CD8-positive, alpha-beta memory T cell (primary cell): ENCODE measurements at regions not wholly inside any gene's neighbourhood (a gene's known extent, or its start where the extent isn't known, plus 50 kb on each side); places are given as distances from the start of the nearest gene placed in this dataset.

ENCODE experiments used
- CTCF ChIA-PET: fragments of 350-600 bp; sonication (Branson Sonifier 250); formaldehyde crosslinking; loops from one replicate; lab custom pipeline; 2021; ENCODE audit warnings: antibody characterized with exemption; lab: Charles Lee
- POLR2A ChIA-PET: fragments of 350-600 bp; sonication (Branson Sonifier 250); formaldehyde crosslinking; loops from one replicate; lab custom pipeline; 2021; ENCODE audit warnings: antibody characterized with exemption; lab: Charles Lee
- DNase-seq, 5 donors: peaks; one replicate each; pipeline versions ENCODE4 v3.0.0 to v3.0.0-alpha.2; 2020 to 2022; ENCODE audit warnings: mixed read lengths in 1 of 5
- H3K27ac ChIP-seq: one replicate; pipeline ENCODE4 v1.7.0; 2013; ENCODE audit warnings: low read depth, mild to moderate bottlenecking, low read length, moderate library complexity
- H3K27me3 ChIP-seq: 2 replicates; pipeline ENCODE4 v1.7.0; 2013; ENCODE audit warnings: low read length, mild to moderate bottlenecking; ENCODE audit not compliant: insufficient read depth, poor library complexity, severe bottlenecking
- H3K36me3 ChIP-seq: 2 replicates; pipeline ENCODE4 v1.7.0; 2013; ENCODE audit warnings: mild to moderate bottlenecking, low read length, moderate library complexity; ENCODE audit not compliant: insufficient read depth
- H3K4me1 ChIP-seq: 2 replicates; pipeline ENCODE4 v1.7.0; 2013; ENCODE audit warnings: mild to moderate bottlenecking, low read length, moderate library complexity; ENCODE audit not compliant: insufficient read depth
- H3K4me3 ChIP-seq: 2 replicates; pipeline ENCODE4 v1.7.0; 2013; ENCODE audit warnings: mild to moderate bottlenecking, low read length
- H3K9me3 ChIP-seq: 2 replicates; pipeline ENCODE4 v1.7.0; 2013; ENCODE audit warnings: mild to moderate bottlenecking, low read length
- H3K27ac Mint-ChIP-seq, 8 donors: one replicate each; pipeline ENCODE4 v1.8.0; 2020 to 2021; ENCODE audit warnings: mixed read lengths in 8 of 8, mild to moderate bottlenecking in 6 of 8, inconsistent platforms in 3 of 8, moderate library complexity in 3 of 8
- H3K27me3 Mint-ChIP-seq, 2 donors: one replicate each; pipeline ENCODE4 v1.8.0; 2020 to 2021; ENCODE audit warnings: mixed read lengths in 2 of 2, mild to moderate bottlenecking in 1 of 2, moderate library complexity in 1 of 2
- H3K36me3 Mint-ChIP-seq, 3 donors: one replicate each; pipeline ENCODE4 v1.8.0; 2020 to 2021; ENCODE audit warnings: mixed read lengths in 3 of 3, inconsistent platforms in 1 of 3, mild to moderate bottlenecking in 1 of 3
- H3K4me1 Mint-ChIP-seq, 3 donors: one replicate each; pipeline ENCODE4 v1.8.0; 2020 to 2021; ENCODE audit warnings: mixed read lengths in 3 of 3, inconsistent platforms in 1 of 3, mild to moderate bottlenecking in 1 of 3
- H3K4me3 Mint-ChIP-seq, 7 donors: one replicate each; pipeline ENCODE4 v1.8.0; 2020 to 2021; ENCODE audit warnings: mixed read lengths in 7 of 7, mild to moderate bottlenecking in 6 of 7, moderate library complexity in 4 of 7, inconsistent platforms in 2 of 7
- H3K9me3 Mint-ChIP-seq, 5 donors: one replicate each; pipeline ENCODE4 v1.8.0; 2020 to 2022; ENCODE audit warnings: mixed read lengths in 5 of 5, mild to moderate bottlenecking in 3 of 5, moderate library complexity in 2 of 5, inconsistent platforms in 1 of 5

DNA sequence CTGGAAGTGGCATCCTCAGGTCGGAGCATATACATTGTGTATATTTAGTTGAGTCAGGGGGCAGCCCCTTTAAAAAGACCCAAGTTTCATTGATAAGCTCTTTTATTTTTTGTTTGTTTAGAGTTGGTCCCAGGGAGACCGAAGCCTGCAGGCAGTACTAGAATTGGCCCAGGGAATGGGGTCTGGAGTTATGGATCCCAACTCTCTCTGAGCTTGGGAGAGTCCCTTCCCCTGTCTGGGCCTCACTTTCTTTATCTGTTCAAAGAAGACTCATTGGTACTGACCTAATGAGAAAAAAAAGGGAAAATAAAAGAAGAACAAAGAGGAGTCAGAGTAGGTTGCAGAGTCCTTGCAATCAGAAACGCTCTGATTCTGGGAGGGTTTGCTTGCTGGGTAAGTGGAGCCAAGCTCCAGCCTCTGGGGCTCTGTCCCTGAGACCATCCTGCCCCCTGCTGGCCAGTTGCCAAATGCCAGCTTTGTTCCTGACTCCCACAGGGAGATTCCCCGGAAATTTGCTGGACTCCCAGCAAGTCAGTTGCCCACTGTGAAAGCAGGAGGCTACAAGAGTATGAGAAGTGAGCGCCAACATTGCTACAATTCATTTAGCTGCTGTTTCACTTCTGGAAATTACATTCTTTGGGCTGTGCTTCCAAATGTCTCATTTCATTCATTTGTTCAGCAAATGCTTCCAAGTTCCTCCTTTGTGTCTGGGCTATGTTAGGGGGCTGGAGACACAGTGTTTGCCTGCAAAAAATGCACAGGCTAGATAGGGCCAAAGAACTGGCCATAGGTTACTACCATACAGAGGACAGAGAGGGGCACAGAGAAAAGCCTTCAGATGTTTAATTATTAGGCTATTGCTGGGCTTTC is 156.2 kb downstream of the MELK start:
- H3K27me3 ChIP-seq: no peaks in the 10 kb centered on the region
- no peak overlapping the region for H3K4me3 ChIP-seq
- POLR2A ChIA-PET: interaction anchor here (0.5 kb wide), 1 partner anchor 63 kb away, joined by 3 read pairs; no protein-coding TSS in a partner anchor
- H3K4me1 ChIP-seq: no peaks in the 10 kb centered on the region
- H3K9me3 ChIP-seq: no peaks in the 10 kb centered on the region
- no peak overlapping the region for H3K4me3 Mint-ChIP-seq
- no peaks in the 10 kb centered on the region for H3K36me3 ChIP-seq
- CTCF ChIA-PET: interaction anchor here (0.8 to 1.6 kb wide), 4 partner anchors 11 to 321 kb away, joined by 3 to 13 read pairs (median 6); no protein-coding TSS in a partner anchor
- peaks cover 0 to 5% (median 0%) of the 10 kb centered on the region in 3 donors for H3K4me1 Mint-ChIP-seq
- H3K27ac ChIP-seq: no peak overlapping the region
- H3K27me3 Mint-ChIP-seq: peaks cover 0 to 4% of the 10 kb centered on the region in 2 donors
- H3K9me3 Mint-ChIP-seq: no peaks in the 10 kb centered on the region
- H3K36me3 Mint-ChIP-seq: no peaks in the 10 kb centered on the region
- no peak overlapping the region for H3K27ac Mint-ChIP-seq
- peak; percentile 27 to 73 (median 54) for DNase-seq

DNA sequence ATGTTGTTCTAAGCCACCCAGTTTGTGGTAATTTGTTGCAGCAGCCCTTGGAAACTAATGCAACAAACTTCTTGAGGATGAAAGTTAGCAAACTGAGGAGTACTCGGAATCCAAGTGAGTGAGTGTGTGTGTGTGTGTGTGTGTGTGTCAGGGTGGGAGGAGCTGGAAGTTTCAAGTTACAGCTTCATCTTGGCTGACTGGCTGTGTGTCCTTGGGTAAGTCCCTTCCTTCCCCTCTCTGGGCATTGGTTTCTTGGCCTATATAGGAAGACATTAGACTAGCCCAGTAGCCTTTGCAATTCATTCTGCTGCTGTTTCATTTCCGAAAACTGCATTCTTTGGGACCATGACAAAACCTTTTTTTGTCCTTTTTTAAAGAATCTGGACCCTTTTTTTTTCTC is 157.2 kb downstream of the MELK start:
- no peaks in the 10 kb centered on the region for H3K27me3 ChIP-seq
- no peak for DNase-seq
- Mint-ChIP-seq H3K4me1 (peaks cover 0 to 5% (median 0%) of the 10 kb centered on the region in 3 donors), H3K27ac (peak overlapping the region in 1 of 8 donors; percentile 26), H3K9me3 (no peaks in the 10 kb centered on the region), H3K36me3 (no peaks in the 10 kb centered on the region), H3K27me3 (no peaks in the 10 kb centered on the region), H3K4me3 (no peak overlapping the region)
- no peaks in the 10 kb centered on the region for H3K9me3 ChIP-seq
- H3K27ac ChIP-seq: no peak overlapping the region
- H3K36me3 ChIP-seq: no peaks in the 10 kb centered on the region
- H3K4me3 ChIP-seq: no peak overlapping the region
- ChIA-PET POLR2A (no interaction called here), CTCF (no interaction called here)
- H3K4me1 ChIP-seq: no peaks in the 10 kb centered on the region

DNA sequence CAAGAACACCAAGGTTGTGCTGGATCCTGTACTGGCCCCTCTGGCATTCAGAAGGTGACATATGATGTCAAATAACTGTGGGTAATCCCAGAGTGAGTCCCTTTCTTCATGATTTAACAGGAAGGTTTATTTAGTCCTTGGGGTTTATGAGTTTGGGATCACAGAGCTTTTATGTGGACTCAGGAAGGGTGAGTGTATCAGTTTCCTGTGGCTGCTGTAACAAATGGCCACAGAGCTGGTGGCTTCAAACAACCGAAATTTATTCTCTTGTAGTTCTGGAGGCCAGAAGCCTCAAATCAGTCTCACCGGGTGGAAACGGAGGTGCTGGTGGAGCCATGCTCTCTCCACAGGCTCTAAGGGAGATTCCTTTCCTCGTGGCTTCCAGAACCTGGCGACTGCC is 157.7 kb downstream of the MELK start:
- Mint-ChIP-seq H3K4me1 (peaks cover 0 to 5% (median 0%) of the 10 kb centered on the region in 3 donors), H3K4me3 (no peak overlapping the region), H3K36me3 (no peaks in the 10 kb centered on the region), H3K27me3 (peaks cover 0 to 3% of the 10 kb centered on the region in 2 donors), H3K9me3 (no peaks in the 10 kb centered on the region), H3K27ac (no peak overlapping the region)
- Histone ChIP-seq H3K9me3 (no peaks in the 10 kb centered on the region), H3K4me1 (no peaks in the 10 kb centered on the region), H3K27ac (no peak overlapping the region), H3K36me3 (no peaks in the 10 kb centered on the region), H3K4me3 (no peak overlapping the region), H3K27me3 (no peaks in the 10 kb centered on the region)
- POLR2A ChIA-PET: no interaction called here
- CTCF ChIA-PET: no interaction called here
- no peak for DNase-seq

- H3K4me3 ChIP-seq: no peak overlapping the region
- no peaks in the 10 kb centered on the region for H3K4me1 ChIP-seq
- H3K27ac ChIP-seq: no peak overlapping the region
- Mint-ChIP-seq H3K27me3 (peaks cover under 1 to 9% of the 10 kb centered on the region in 2 donors), H3K27ac (no peak overlapping the region), H3K9me3 (no peaks in the 10 kb centered on the region), H3K4me3 (no peak overlapping the region), H3K4me1 (peaks cover 0 to 5% (median 0%) of the 10 kb centered on the region in 3 donors), H3K36me3 (no peaks in the 10 kb centered on the region)
- no peaks in the 10 kb centered on the region for H3K36me3 ChIP-seq
- H3K9me3 ChIP-seq: no peaks in the 10 kb centered on the region
- ChIA-PET CTCF (no interaction called here), POLR2A (no interaction called here)
- DNase-seq: no peak
- H3K27me3 ChIP-seq: no peaks in the 10 kb centered on the region
Measured at GRCh38 chr9:36731068-36731956, 158.6 kb downstream of the MELK start.

DNA sequence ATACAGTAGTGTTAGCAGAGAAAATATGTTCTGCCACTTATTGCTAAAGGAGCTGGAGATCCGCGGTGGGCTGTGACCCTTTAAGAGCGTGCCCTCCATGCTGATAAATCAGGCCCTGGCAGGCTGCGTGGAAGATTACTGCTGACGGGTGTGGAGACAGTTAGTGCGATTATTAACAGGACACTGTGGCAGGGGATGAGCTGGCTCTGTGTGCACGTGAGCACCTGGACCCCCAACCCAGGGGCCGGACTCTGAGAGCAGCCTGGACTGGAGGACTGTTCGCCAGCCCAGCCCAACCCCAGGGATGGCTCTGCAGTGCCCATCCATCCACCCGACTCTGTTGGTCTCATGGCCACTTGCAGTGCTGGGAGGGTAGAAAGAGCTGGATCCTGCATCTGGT is 162.0 kb downstream of the MELK start:
- Histone ChIP-seq H3K4me3 (no peak overlapping the region), H3K27me3 (peaks cover under 1% of the 10 kb centered on the region), H3K27ac (no peak overlapping the region), H3K4me1 (no peaks in the 10 kb centered on the region), H3K9me3 (no peaks in the 10 kb centered on the region), H3K36me3 (no peaks in the 10 kb centered on the region)
- Mint-ChIP-seq H3K4me1 (peaks cover 0 to 6% (median 0%) of the 10 kb centered on the region in 3 donors), H3K27ac (no peak overlapping the region), H3K36me3 (no peaks in the 10 kb centered on the region), H3K27me3 (peaks cover 19 to 24% of the 10 kb centered on the region in 2 donors), H3K9me3 (no peaks in the 10 kb centered on the region), H3K4me3 (no peak overlapping the region)
- no peak for DNase-seq
- POLR2A ChIA-PET: no interaction called here
- CTCF ChIA-PET: no interaction called here

DNA sequence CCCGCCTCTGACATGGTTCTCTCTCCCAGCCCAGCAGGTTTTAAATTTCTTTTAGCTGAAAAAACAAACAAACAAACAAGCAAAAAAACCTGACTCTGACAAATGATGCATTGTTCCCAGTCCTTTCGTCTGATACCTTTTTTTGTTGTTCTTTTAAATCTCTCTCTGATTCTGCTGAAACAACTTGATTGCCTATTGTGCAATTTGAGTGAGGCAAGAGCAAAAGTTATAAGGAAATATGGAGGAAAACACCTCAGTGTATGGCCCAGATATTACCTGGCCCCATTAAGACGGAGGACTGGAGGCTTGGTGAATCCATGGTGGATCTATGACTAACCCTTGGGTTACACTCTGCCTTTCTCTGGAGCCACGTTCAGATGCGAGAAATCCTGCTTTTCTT is 164.0 kb downstream of the MELK start:
- Histone ChIP-seq H3K27me3 (peaks cover 10% of the 10 kb centered on the region), H3K4me1 (no peaks in the 10 kb centered on the region), H3K36me3 (no peaks in the 10 kb centered on the region), H3K4me3 (no peak overlapping the region), H3K27ac (no peak overlapping the region), H3K9me3 (no peaks in the 10 kb centered on the region)
- peaks cover 33 to 39% of the 10 kb centered on the region in 2 donors for H3K27me3 Mint-ChIP-seq
- peaks cover 0 to 8% (median 0%) of the 10 kb centered on the region in 3 donors for H3K36me3 Mint-ChIP-seq
- POLR2A ChIA-PET: no interaction called here
- no peak for DNase-seq
- H3K4me3 Mint-ChIP-seq: no peak overlapping the region
- H3K9me3 Mint-ChIP-seq: no peaks in the 10 kb centered on the region
- peaks cover 2 to 7% (median 6%) of the 10 kb centered on the region in 3 donors for H3K4me1 Mint-ChIP-seq
- CTCF ChIA-PET: no interaction called here
- no peak overlapping the region for H3K27ac Mint-ChIP-seq

GRCh38 chr9:36738318-36738976 is 165.8 kb downstream of the MELK start:
- no peaks in the 10 kb centered on the region for H3K36me3 ChIP-seq
- Mint-ChIP-seq H3K36me3 (peaks cover 0 to 8% (median 0%) of the 10 kb centered on the region in 3 donors), H3K9me3 (no peaks in the 10 kb centered on the region), H3K27ac (no peak overlapping the region), H3K27me3 (peaks cover 43 to 55% of the 10 kb centered on the region in 2 donors), H3K4me1 (peaks cover 2 to 6% (median 6%) of the 10 kb centered on the region in 3 donors), H3K4me3 (no peak overlapping the region)
- H3K27me3 ChIP-seq: peaks cover 10% of the 10 kb centered on the region
- ChIA-PET POLR2A (no interaction called here), CTCF (no interaction called here)
- H3K9me3 ChIP-seq: no peaks in the 10 kb centered on the region
- no peak overlapping the region for H3K4me3 ChIP-seq
- no peak overlapping the region for H3K27ac ChIP-seq
- H3K4me1 ChIP-seq: no peaks in the 10 kb centered on the region
- no peak for DNase-seq
